K562 (cell line): ENCODE measurements at regions not wholly inside any gene's neighbourhood (a gene's known extent, or its start where the extent isn't known, plus 50 kb on each side); places are given as distances from the start of the nearest gene placed in this dataset.

Source experiments
- ATAC-seq: fragments of 200-7000 bp; cut with Tn5 transposase; 3 replicates; pipeline ENCODE4 v1.9.1; 2020; ENCODE audit warnings: moderate library complexity
- BruUV-seq: library from RNA; stranded (reverse); fragments of 400-500 nt; replicated peaks from 2 replicates; lab custom pipeline; 2021; lab: Mats Ljungman, UMichigan
- CTCF ChIA-PET: fragments of 300-600 bp; formaldehyde crosslinking; extraction: SDS; loops from one replicate; lab custom pipeline; 2021; ENCODE audit warnings: low intra/inter-chr PET ratio; lab: Yijun Ruan, JAX
- POLR2A ChIA-PET: fragments of 300-600, 350-650 bp; sonication (Branson Sonifier 250); formaldehyde crosslinking; extraction: SDS; loops from one replicate; lab custom pipeline; 2021; ENCODE audit warnings: antibody characterized with exemption, inconsistent platforms; lab: Yijun Ruan, JAX
- DNase-seq, 4 experiments: peaks; one replicate each; pipeline versions ENCODE4 v3.0.0 to v3.0.0-alpha.2; 2011 to 2018; ENCODE audit warnings: low spot score in 3 of 4, mixed read lengths in 3 of 4; ENCODE audit errors: extremely low read depth in 1 of 4
- FAIRE-seq: peaks from 2 replicates; lab custom pipeline; 2011; peaks lifted over from hg19 to GRCh38; lab: Jason Lieb, UNC
- H2AFZ ChIP-seq: 2 replicates; pipeline ENCODE4 v1.6.0; 2011; ENCODE audit warnings: low read depth, low read length, control low read depth, inconsistent platforms
- H3K27ac ChIP-seq: fragments of 200-600 bp; 3 replicates; pipeline ENCODE4 v1.8.0; 2011; ENCODE audit warnings: low read depth, mild to moderate bottlenecking, control low read depth, inconsistent platforms, low read length, moderate library complexity, mixed read lengths; ENCODE audit errors: extremely low read depth
- H3K27me3 ChIP-seq, 2 experiments: fragments of 300-600 bp in 1 of 2; 2 replicates in 1 of 2; 3 replicates in 1 of 2; pipeline versions ENCODE4 v1.6.0 to v1.8.0; 2011; ENCODE audit warnings: inconsistent platforms in 2 of 2, low read length in 2 of 2, mild to moderate bottlenecking in 1 of 2, mixed read lengths in 1 of 2, moderate library complexity in 1 of 2; ENCODE audit not compliant: control insufficient read depth in 2 of 2, insufficient read depth in 2 of 2
- H3K36me3 ChIP-seq: fragments of 300-600 bp; 3 replicates; pipeline ENCODE4 v1.8.0; 2011; ENCODE audit warnings: mild to moderate bottlenecking, low read length, inconsistent platforms; ENCODE audit not compliant: control insufficient read depth, insufficient read depth
- H3K4me1 ChIP-seq, 2 experiments: fragments of 200-600 bp in 1 of 2; replicated peaks in 1 of 2; 2 replicates in 1 of 2; 3 replicates in 1 of 2; pipeline versions ENCODE4 v1.5.1 to v1.8.0; 2011; ENCODE audit warnings: inconsistent platforms in 2 of 2, low read length in 2 of 2, mild to moderate bottlenecking in 1 of 2, mixed read lengths in 1 of 2, moderate library complexity in 1 of 2; ENCODE audit not compliant: control insufficient read depth in 2 of 2, insufficient read depth in 2 of 2
- H3K4me2 ChIP-seq: 2 replicates; pipeline ENCODE4 v1.6.1; 2011; ENCODE audit warnings: low read length, control low read depth, inconsistent platforms, mixed read lengths; ENCODE audit not compliant: insufficient read depth
- H3K4me3 ChIP-seq: fragments of 200-600 bp; sonication (generic), shearing (Covaris generic); 2 replicates; pipeline ENCODE4 v1.5.1; 2016; ENCODE audit warnings: control low read depth, inconsistent platforms
- H3K79me2 ChIP-seq: fragments of 200-600 bp; 3 replicates; pipeline ENCODE4 v1.8.0; 2011; ENCODE audit warnings: low read length, inconsistent platforms; ENCODE audit not compliant: control insufficient read depth, insufficient read depth
- H3K9ac ChIP-seq, 2 experiments: 2 replicates each; pipeline versions ENCODE4 v1.6.0 to v1.6.1; 2011; ENCODE audit warnings: low read depth in 2 of 2, low read length in 2 of 2, control low read depth in 1 of 2, inconsistent platforms in 1 of 2, mild to moderate bottlenecking in 1 of 2, mixed read lengths in 1 of 2; ENCODE audit not compliant: insufficient read depth in 1 of 2
- H3K9me1 ChIP-seq: one replicate; pipeline ENCODE4 v1.6.0; 2011; ENCODE audit warnings: inconsistent platforms, mild to moderate bottlenecking, low read length, moderate library complexity; ENCODE audit not compliant: control insufficient read depth, insufficient read depth
- H3K9me3 ChIP-seq: replicated peaks from 2 replicates; pipeline ENCODE4 v1.5.1; 2011; ENCODE audit warnings: low read depth, low read length, inconsistent platforms; ENCODE audit not compliant: control insufficient read depth, insufficient read depth
- H4K20me1 ChIP-seq: replicated peaks from 2 replicates; pipeline ENCODE4 v1.6.1; 2011; ENCODE audit warnings: low read length, inconsistent platforms, mixed read lengths; ENCODE audit not compliant: control insufficient read depth, insufficient read depth
- CHD2 ChIP-seq: IDR thresholded peaks from 2 replicates; pipeline ENCODE4 v1.6.1; 2011; ENCODE audit warnings: low read depth, low read length
- GTF2B ChIP-seq: IDR thresholded peaks from 2 replicates; pipeline ENCODE4 v1.6.1; 2011; ENCODE audit not compliant: insufficient read length; ENCODE audit errors: extremely low read depth
- NFE2 ChIP-seq: IDR thresholded peaks from 2 replicates; pipeline ENCODE4 v1.6.1; 2014; ENCODE audit warnings: antibody characterized with exemption, low read depth
- ZNF316 ChIP-seq: fragments of 450-650 bp; IDR thresholded peaks from 2 replicates; pipeline ENCODE4 v1.6.1; 2016
- ZNF644 ChIP-seq: fragments of 200-800 bp; sonication (Bioruptor generic); IDR thresholded peaks from 2 replicates; pipeline ENCODE4 v1.6.1; 2016; ENCODE audit warnings: low read depth, missing genetic modification characterization, missing compliant biosample characterization
- WGBS: fragments of 100-300 bp; shearing (Covaris generic); methylation state at CpG from one replicate; pipeline ENCODE4 v1.1.6; 2016; ENCODE audit warnings: low coverage, mixed read lengths; ENCODE audit not compliant: insufficient coverage; ENCODE audit errors: missing lambda C conversion rate; 5-methylcytosine and 5-hydroxymethylcytosine counted together
- in situ Hi-C: fragments of 300-500 bp; cut with MboI; formaldehyde crosslinking; loops from 4 replicates; pipeline ENCODE4 v1.15.0; 2018; ENCODE audit warnings: inconsistent platforms, mixed read lengths
- intact Hi-C: fragments of 100-400 bp; cut with micrococcal nuclease; formaldehyde crosslinking; loops from 2 replicates; pipeline ENCODE4 v1.14.2; 2022

DNA sequence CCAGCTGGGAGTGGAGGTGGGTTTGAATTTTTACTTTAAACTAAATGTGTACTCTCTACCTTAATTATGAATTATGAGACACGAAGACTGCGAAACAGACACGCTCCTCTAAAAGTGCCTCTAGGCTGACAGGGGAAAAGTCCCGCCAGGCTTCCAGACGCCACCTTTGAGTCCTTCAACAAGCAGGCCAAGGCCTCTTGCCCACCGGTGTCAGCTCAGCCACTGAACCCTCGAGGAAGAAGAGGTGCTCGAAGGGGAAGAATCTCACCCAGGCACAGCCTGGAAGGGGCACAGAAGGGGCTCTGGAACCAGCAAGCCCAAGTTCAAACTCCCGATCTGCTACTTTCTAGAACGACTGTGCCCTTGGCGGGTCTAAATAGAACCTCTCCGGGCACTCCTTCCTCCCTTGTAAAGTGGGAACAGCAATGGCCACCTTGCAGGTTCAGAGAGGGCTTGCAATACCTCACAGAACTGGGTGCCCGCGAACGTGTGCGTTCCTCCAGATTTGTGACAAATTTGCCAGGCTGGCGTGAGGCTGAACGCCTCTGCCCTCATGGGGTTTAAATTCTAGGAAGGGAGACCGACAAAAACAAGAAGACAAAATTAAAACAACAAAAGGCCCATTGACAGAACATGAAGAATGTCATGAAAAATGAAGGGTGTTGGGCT, 158.5 kb upstream of the GRK3 start:
- CTCF ChIA-PET: no interaction called here
- H3K9ac ChIP-seq: peak overlapping the region; percentile 77 to 92; a peak in 3 of 4 replicates
- ATAC-seq: no peak

More for the DNA sequence above, 158.5 kb upstream of the GRK3 start:
- peaks cover 6 to 28% of the 10 kb centered on the region in 2 experiments; a peak in 4 of 5 replicates for H3K4me1 ChIP-seq
- H3K36me3 ChIP-seq: no peaks in the 10 kb centered on the region
- H3K79me2 ChIP-seq: peaks cover 42% of the 10 kb centered on the region
- in situ Hi-C loops (no loop called here), intact Hi-C loops (no loop called here)
- TSS peak; percentile 87 for BruUV-seq
- FAIRE-seq: no peak
- H3K27ac ChIP-seq: peak overlapping the region; percentile 76; the same call in 2 of the 3 replicates
- H2AFZ ChIP-seq: peak overlapping the region; percentile 66
- DNase-seq: no peak
- peaks cover 7% of the 10 kb centered on the region; the same call in 1 of the 2 replicates for H4K20me1 ChIP-seq
- H3K4me2 ChIP-seq: peak overlapping the region; percentile 76
- 66% methylated on average over 12 of the region's 19 CpGs for WGBS
- H3K27me3 ChIP-seq: no peaks in the 10 kb centered on the region
- no peaks in the 10 kb centered on the region for H3K9me1 ChIP-seq
- POLR2A ChIA-PET: no interaction called here
- H3K9me3 ChIP-seq: no peaks in the 10 kb centered on the region
- TF ChIP-seq ZNF316 (0 out of 2 replicates have a peak, but pooled peaks have one; percentile 28), GTF2B (no peak), ZNF644 (tag) (no peak), NFE2 (no peak), CHD2 (no peak)
- H3K4me3 ChIP-seq: peak overlapping the region; percentile 71
